Lung (tissue), 11 donors: ENCODE measurements at regions not wholly inside any gene's neighbourhood (a gene's known extent, or its start where the extent isn't known, plus 50 kb on each side); places are given as distances from the start of the nearest gene placed in this dataset.

ENCODE experiments used
- ATAC-seq: fragments of 200-7000 bp; cut with Tn5 transposase; one replicate; pipeline ENCODE4 v1.9.1; 2020; ENCODE audit warnings: moderate number of reproducible peaks; ENCODE audit not compliant: insufficient read depth, low FRiP score
- DNase-seq, 3 donors: peaks; one replicate each; pipeline ENCODE4 v3.0.0-alpha.2; 2013 to 2017
- H3K27ac ChIP-seq, 2 donors: one replicate each; pipeline ENCODE4 v1.5.1; 2013; ENCODE audit warnings: mild to moderate bottlenecking in 2 of 2, moderate library complexity in 2 of 2, control low read depth in 1 of 2, inconsistent platforms in 1 of 2, low read depth in 1 of 2, low read length in 1 of 2
- H3K27me3 ChIP-seq, 3 donors: one replicate each; pipeline ENCODE4 v1.5.1; 2013; ENCODE audit warnings: low read length in 2 of 3; ENCODE audit not compliant: control insufficient read depth in 3 of 3, insufficient read depth in 3 of 3
- H3K36me3 ChIP-seq, 4 donors: one replicate each; pipeline ENCODE4 v1.5.1; 2013; ENCODE audit warnings: low read length in 4 of 4, mild to moderate bottlenecking in 1 of 4, moderate library complexity in 1 of 4; ENCODE audit not compliant: control insufficient read depth in 4 of 4, insufficient read depth in 4 of 4
- H3K4me1 ChIP-seq, 5 donors: one replicate each; pipeline ENCODE4 v1.5.1; 2013; ENCODE audit warnings: low read length in 5 of 5, mild to moderate bottlenecking in 2 of 5, moderate library complexity in 1 of 5; ENCODE audit not compliant: control insufficient read depth in 5 of 5, insufficient read depth in 5 of 5
- H3K4me3 ChIP-seq: one replicate; pipeline ENCODE4 v1.5.1; 2013; ENCODE audit warnings: mild to moderate bottlenecking, control low read depth, moderate library complexity
- H3K9ac ChIP-seq, 2 donors: one replicate each; pipeline ENCODE4 v1.5.1; 2013; ENCODE audit warnings: low read length in 2 of 2, control low read depth in 1 of 2; ENCODE audit not compliant: insufficient read depth in 1 of 2
- H3K9me3 ChIP-seq, 4 donors: one replicate each; pipeline ENCODE4 v1.5.1; 2013; ENCODE audit warnings: low read length in 3 of 4, mild to moderate bottlenecking in 1 of 4, moderate library complexity in 1 of 4; ENCODE audit not compliant: control insufficient read depth in 4 of 4, insufficient read depth in 3 of 4
- WGBS, 2 donors: extraction: QIAGEN DNeasy Blood & Tissue Kit; methylation state at CpG; one replicate each; pipeline ENCODE4 v1.1.7; 2013; 5-methylcytosine and 5-hydroxymethylcytosine counted together
- TF ChIP-seq, protein P1 (sequence below): IDR thresholded peaks from 2 replicates; pipeline ENCODE4 v1.5.1; 2012; ENCODE audit warnings: mild to moderate bottlenecking; ENCODE audit errors: control extremely low read depth, extremely low read depth
- donor health status: control.
- donor health status: control.
- donor health status: Bipolar disorder and iron deficiency.
- donor health status: healthy.
- donor health status: DM: yes; HTN: yes; CAD: no.

DNA sequence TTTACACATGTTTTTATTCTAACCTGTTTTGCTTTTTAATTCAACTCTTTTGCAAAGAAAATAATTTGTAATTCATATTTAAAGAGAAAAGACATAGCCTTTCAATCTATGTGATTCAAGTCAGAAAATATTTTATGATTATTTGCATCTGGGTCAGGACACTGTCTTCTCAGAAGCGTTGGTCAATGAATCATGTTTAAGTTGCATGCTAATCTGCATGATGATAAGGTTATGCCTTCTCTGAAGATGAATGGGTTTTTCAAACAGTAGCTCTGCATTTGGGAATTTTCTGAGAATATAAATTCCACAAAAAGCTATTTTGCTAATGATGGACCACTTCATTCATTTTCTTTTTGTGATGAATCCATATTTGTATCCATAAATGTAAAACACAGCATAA is 282.5 kb downstream of the TMA16 start:
- H3K9me3 ChIP-seq, result no peaks in the 10 kb centered on the region
- H3K27me3 ChIP-seq, result no peaks in the 10 kb centered on the region
- no peak for DNase-seq
- 67 to 84% methylated on average over 1 of the region's 1 CpG for WGBS, 2 donors
- TF ChIP-seq, protein P1, sequence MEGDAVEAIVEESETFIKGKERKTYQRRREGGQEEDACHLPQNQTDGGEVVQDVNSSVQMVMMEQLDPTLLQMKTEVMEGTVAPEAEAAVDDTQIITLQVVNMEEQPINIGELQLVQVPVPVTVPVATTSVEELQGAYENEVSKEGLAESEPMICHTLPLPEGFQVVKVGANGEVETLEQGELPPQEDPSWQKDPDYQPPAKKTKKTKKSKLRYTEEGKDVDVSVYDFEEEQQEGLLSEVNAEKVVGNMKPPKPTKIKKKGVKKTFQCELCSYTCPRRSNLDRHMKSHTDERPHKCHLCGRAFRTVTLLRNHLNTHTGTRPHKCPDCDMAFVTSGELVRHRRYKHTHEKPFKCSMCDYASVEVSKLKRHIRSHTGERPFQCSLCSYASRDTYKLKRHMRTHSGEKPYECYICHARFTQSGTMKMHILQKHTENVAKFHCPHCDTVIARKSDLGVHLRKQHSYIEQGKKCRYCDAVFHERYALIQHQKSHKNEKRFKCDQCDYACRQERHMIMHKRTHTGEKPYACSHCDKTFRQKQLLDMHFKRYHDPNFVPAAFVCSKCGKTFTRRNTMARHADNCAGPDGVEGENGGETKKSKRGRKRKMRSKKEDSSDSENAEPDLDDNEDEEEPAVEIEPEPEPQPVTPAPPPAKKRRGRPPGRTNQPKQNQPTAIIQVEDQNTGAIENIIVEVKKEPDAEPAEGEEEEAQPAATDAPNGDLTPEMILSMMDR, result no peak
- no peak overlapping the region for H3K27ac ChIP-seq
- no peak for ATAC-seq
- H3K9ac ChIP-seq, result no peak overlapping the region
- H3K4me3 ChIP-seq, result no peak overlapping the region
- H3K36me3 ChIP-seq, result no peaks in the 10 kb centered on the region
- H3K4me1 ChIP-seq, result no peaks in the 10 kb centered on the region

DNA sequence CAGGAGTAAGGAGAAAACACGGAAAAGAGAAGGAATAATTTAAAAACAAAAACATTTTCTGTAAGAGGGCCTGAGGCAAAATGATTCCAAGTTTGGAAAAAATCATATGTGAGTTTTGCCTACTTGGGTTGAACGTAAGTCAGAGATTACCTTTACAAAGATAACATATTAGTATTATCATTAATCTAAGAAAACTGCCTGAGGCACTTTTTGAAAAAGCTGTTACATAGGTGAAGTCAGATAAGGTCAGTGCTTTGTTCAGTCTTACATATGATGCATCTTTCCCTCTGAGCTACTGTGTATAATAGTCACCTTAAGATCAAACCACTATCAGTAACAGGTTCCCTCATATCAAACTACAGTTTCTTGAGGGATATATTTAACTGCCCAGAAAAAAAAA is 287.2 kb downstream of the TMA16 start:
- peaks cover 0 to 4% (median 0%) of the 10 kb centered on the region in 4 donors for H3K9me3 ChIP-seq
- ATAC-seq, result no peak
- H3K36me3 ChIP-seq, result no peaks in the 10 kb centered on the region
- no peaks in the 10 kb centered on the region for H3K27me3 ChIP-seq
- H3K27ac ChIP-seq, result no peak overlapping the region
- TF ChIP-seq, protein P1, result no peak
- no peak for DNase-seq
- H3K9ac ChIP-seq, result no peak overlapping the region
- H3K4me1 ChIP-seq, result no peaks in the 10 kb centered on the region
- 79 to 82% methylated on average over 2 of the region's 2 CpGs for WGBS, 2 donors
- no peak overlapping the region for H3K4me3 ChIP-seq

DNA sequence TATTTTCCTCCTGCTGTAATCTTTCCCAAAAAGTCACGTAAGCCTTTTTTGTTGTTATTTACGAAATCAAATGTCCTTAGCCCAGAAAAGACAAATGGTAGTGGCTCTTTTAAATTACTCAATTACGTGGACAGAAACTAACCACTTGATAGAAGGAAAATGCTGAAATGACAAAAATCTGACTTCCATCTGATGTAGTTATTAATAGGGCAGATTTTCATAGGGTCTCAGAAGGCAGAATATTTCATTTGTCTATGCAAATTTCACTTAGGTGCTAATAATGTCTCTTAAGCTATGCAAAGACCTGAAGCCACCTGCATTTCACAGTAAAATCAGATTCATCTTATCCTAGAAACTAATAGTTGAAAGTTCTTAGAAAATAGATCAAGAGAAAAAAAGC is 295.7 kb downstream of the TMA16 start:
- no peaks in the 10 kb centered on the region for H3K4me1 ChIP-seq
- WGBS, 2 donors, result 90 to 91% methylated on average over 3 of the region's 3 CpGs

DNA sequence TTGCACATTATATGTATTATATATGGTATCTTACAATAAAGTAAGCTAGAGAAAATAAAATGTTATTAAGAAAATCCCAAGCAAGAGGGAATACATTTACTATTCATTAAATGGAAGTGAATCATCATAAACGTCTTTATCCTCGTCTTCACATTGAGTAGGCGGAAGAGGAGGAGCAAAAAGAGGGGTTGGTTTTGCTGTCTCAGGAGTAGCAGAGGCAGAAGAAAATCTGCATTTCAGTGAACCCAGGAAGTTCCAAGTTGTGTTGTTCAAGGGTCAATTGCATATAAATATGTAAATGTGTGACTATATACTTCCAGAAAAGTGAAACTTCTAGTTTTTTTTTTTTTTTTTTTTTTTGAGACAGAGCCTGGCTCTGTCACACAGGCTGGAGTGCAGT is 301.4 kb downstream of the TMA16 start:
- DNase-seq (no peak), ATAC-seq (no peak)
- Histone ChIP-seq H3K4me1 (no peaks in the 10 kb centered on the region), H3K9ac (no peak overlapping the region), H3K9me3 (no peaks in the 10 kb centered on the region), H3K27me3 (no peaks in the 10 kb centered on the region), H3K4me3 (no peak overlapping the region), H3K36me3 (no peaks in the 10 kb centered on the region), H3K27ac (no peak overlapping the region)
- TF ChIP-seq, protein P1, result no peak
- 84 to 89% methylated on average over 3 of the region's 3 CpGs for WGBS, 2 donors

More for the DNA sequence above, 295.7 kb downstream of the TMA16 start:
- Histone ChIP-seq H3K9me3 (no peaks in the 10 kb centered on the region), H3K4me3 (no peak overlapping the region), H3K9ac (no peak overlapping the region), H3K27ac (no peak overlapping the region), H3K36me3 (no peaks in the 10 kb centered on the region), H3K27me3 (no peaks in the 10 kb centered on the region)
- TF ChIP-seq, protein P1, result no peak
- DNase-seq (no peak), ATAC-seq (no peak)
